IMR-90 (cell line): ENCODE measurements at regions not wholly inside any gene's neighbourhood (a gene's known extent, or its start where the extent isn't known, plus 50 kb on each side); places are given as distances from the start of the nearest gene placed in this dataset.

Source experiments
- ATAC-seq: fragments of 200-7000 bp; cut with Tn5 transposase; 2 replicates; pipeline ENCODE4 v1.9.1; 2020; ENCODE audit warnings: low read depth, mild to moderate bottlenecking, moderate library complexity
- BruUV-seq: library from RNA; stranded (reverse); fragments of 400-500 nt; replicated peaks from 2 replicates; lab custom pipeline; 2021; lab: Mats Ljungman, UMichigan
- CTCF ChIA-PET: fragments of 300-600 bp; formaldehyde crosslinking; extraction: SDS; loops from one replicate; lab custom pipeline; 2021; ENCODE audit warnings: antibody characterized with exemption; lab: Yijun Ruan, JAX
- POLR2A ChIA-PET: fragments of 300-600 bp; sonication (Branson Sonifier 250); formaldehyde crosslinking; loops from one replicate; lab custom pipeline; 2022; ENCODE audit warnings: antibody characterized with exemption; ENCODE audit not compliant: unreplicated experiment; lab: Charles Lee
- DNase-seq: peaks from one replicate; pipeline ENCODE4 v3.0.0; 2013
- H2AFZ ChIP-seq: replicated peaks from 2 replicates; pipeline ENCODE3; 2013; ENCODE audit warnings: low read length, mild to moderate bottlenecking; ENCODE audit not compliant: poor library complexity
- H2AK5ac ChIP-seq: 2 replicates; pipeline ENCODE4 v1.6.1; 2013; ENCODE audit warnings: low read depth, low read length, inconsistent platforms
- H2AK9ac ChIP-seq: replicated peaks from 2 replicates; pipeline ENCODE3; 2013; ENCODE audit warnings: mild to moderate bottlenecking, low read depth, low read length, moderate library complexity; ENCODE audit not compliant: poor library complexity
- H2BK120ac ChIP-seq: 2 replicates; pipeline ENCODE4 v1.6.1; 2013; ENCODE audit warnings: low read depth, low read length, inconsistent platforms
- H2BK15ac ChIP-seq: 3 replicates; pipeline ENCODE4 v1.6.1; 2013; ENCODE audit warnings: low read depth, low read length, inconsistent platforms
- H2BK20ac ChIP-seq: 2 replicates; pipeline ENCODE4 v1.6.1; 2013; ENCODE audit warnings: low read depth, mild to moderate bottlenecking, inconsistent platforms, low read length, moderate library complexity
- H2BK5ac ChIP-seq: 2 replicates; pipeline ENCODE4 v1.6.1; 2013; ENCODE audit warnings: mild to moderate bottlenecking, low read depth, low read length, inconsistent platforms; ENCODE audit not compliant: poor library complexity, severe bottlenecking
- H3K14ac ChIP-seq: replicated peaks from 2 replicates; pipeline ENCODE4 v1.6.1; 2013; ENCODE audit warnings: low read depth, low read length, inconsistent platforms
- H3K18ac ChIP-seq: 2 replicates; pipeline ENCODE4 v1.6.1; 2013; ENCODE audit warnings: low read depth, low read length, control low read depth
- H3K23ac ChIP-seq: 2 replicates; pipeline ENCODE4 v1.6.1; 2013; ENCODE audit warnings: low read depth, low read length, inconsistent platforms
- H3K27ac ChIP-seq: 2 replicates; pipeline ENCODE4 v1.5.1; 2013; ENCODE audit warnings: mild to moderate bottlenecking, control low read depth, low read length; ENCODE audit not compliant: insufficient read depth
- H3K27me3 ChIP-seq: 2 replicates; pipeline ENCODE4 v1.6.1; 2013; ENCODE audit warnings: low read length; ENCODE audit not compliant: control insufficient read depth, insufficient read depth
- H3K36me3 ChIP-seq: 2 replicates; pipeline ENCODE4 v1.6.1; 2013; ENCODE audit warnings: low read length, mixed read lengths; ENCODE audit not compliant: control insufficient read depth, insufficient read depth
- H3K4ac ChIP-seq: 2 replicates; pipeline ENCODE4 v1.6.1; 2013; ENCODE audit warnings: low read depth, low read length, inconsistent platforms
- H3K4me1 ChIP-seq: 2 replicates; pipeline ENCODE4 v1.6.1; 2013; ENCODE audit warnings: low read length, mixed read lengths; ENCODE audit not compliant: control insufficient read depth, insufficient read depth
- H3K4me2 ChIP-seq: 2 replicates; pipeline ENCODE4 v1.6.1; 2013; ENCODE audit warnings: low read depth, mild to moderate bottlenecking, control low read depth, low read length, moderate library complexity
- H3K4me3 ChIP-seq: 2 replicates; pipeline ENCODE4 v1.5.1; 2013; ENCODE audit warnings: low read depth, mild to moderate bottlenecking, control low read depth, low read length, moderate library complexity; ENCODE audit not compliant: insufficient read depth
- H3K56ac ChIP-seq: 2 replicates; pipeline ENCODE4 v1.6.1; 2013; ENCODE audit warnings: low read length, inconsistent platforms; ENCODE audit not compliant: insufficient read depth; ENCODE audit errors: extremely low read depth
- H3K79me1 ChIP-seq, 2 experiments: 2 replicates each; pipeline ENCODE4 v1.6.1; 2013; ENCODE audit warnings: low read length in 2 of 2, inconsistent platforms in 1 of 2, low read depth in 1 of 2
- H3K9ac ChIP-seq: 2 replicates; pipeline ENCODE4 v1.6.1; 2013; ENCODE audit warnings: low read depth, low read length, control low read depth
- H3K9me1 ChIP-seq: 2 replicates; pipeline ENCODE4 v1.6.1; 2013; ENCODE audit warnings: low read length, inconsistent platforms; ENCODE audit not compliant: insufficient read depth
- H3K9me3 ChIP-seq: 2 replicates; pipeline ENCODE4 v1.6.1; 2013; ENCODE audit warnings: low read length; ENCODE audit not compliant: control insufficient read depth, insufficient read depth
- H4K20me1 ChIP-seq: 2 replicates; pipeline ENCODE4 v1.6.1; 2013; ENCODE audit warnings: low read length, inconsistent platforms; ENCODE audit not compliant: insufficient read depth
- H4K5ac ChIP-seq: 2 replicates; pipeline ENCODE4 v1.6.1; 2013; ENCODE audit warnings: mild to moderate bottlenecking, low read depth, low read length, control low read depth
- H4K8ac ChIP-seq, 2 experiments: 2 replicates each; pipeline ENCODE4 v1.6.1; 2013; ENCODE audit warnings: low read depth in 2 of 2, low read length in 2 of 2, control low read depth in 1 of 2, inconsistent platforms in 1 of 2
- H4K91ac ChIP-seq: 2 replicates; pipeline ENCODE4 v1.6.1; 2013; ENCODE audit warnings: low read depth, low read length, inconsistent platforms; ENCODE audit not compliant: insufficient read depth
- CHD1 ChIP-seq: IDR thresholded peaks from 2 replicates; pipeline ENCODE4 v1.6.1; 2012; ENCODE audit warnings: low read depth, low read length, improper control_type of control experiment
- ELK1 ChIP-seq: fragments of 150-350 bp; IDR thresholded peaks from 2 replicates; pipeline ENCODE4 v1.6.1; 2016; ENCODE audit warnings: low read depth, mild to moderate bottlenecking, low read length, moderate library complexity, borderline replicate concordance
- FOS ChIP-seq: fragments of 150-350 bp; IDR thresholded peaks from 2 replicates; pipeline ENCODE4 v1.6.1; 2016; ENCODE audit warnings: low read depth, low read length
- MAFK ChIP-seq: IDR thresholded peaks from 2 replicates; pipeline ENCODE4 v1.6.1; 2012; ENCODE audit warnings: low read depth, low read length, improper control_type of control experiment
- MXI1 ChIP-seq: IDR thresholded peaks from 2 replicates; pipeline ENCODE4 v1.6.1; 2012; ENCODE audit warnings: low read depth, mild to moderate bottlenecking, low read length, moderate library complexity, borderline replicate concordance
- NFE2L2 ChIP-seq: fragments of 150-350 bp; IDR thresholded peaks from 2 replicates; pipeline ENCODE4 v1.6.1; 2016; ENCODE audit warnings: low read depth, mild to moderate bottlenecking, low read length
- RAD21 ChIP-seq: IDR thresholded peaks from 2 replicates; pipeline ENCODE4 v1.6.1; 2012; ENCODE audit warnings: low read length, improper control_type of control experiment
- RCOR1 ChIP-seq: IDR thresholded peaks from 2 replicates; pipeline ENCODE4 v1.6.1; 2012; ENCODE audit warnings: mild to moderate bottlenecking, low read length, improper control_type of control experiment; ENCODE audit not compliant: insufficient replicate concordance
- RFX5 ChIP-seq: IDR thresholded peaks from 2 replicates; pipeline ENCODE4 v1.8.0; 2012; ENCODE audit warnings: low read depth, mild to moderate bottlenecking, low read length, moderate library complexity
- SMC3 ChIP-seq: fragments of 150-350 bp; IDR thresholded peaks from 2 replicates; pipeline ENCODE4 v1.6.1; 2016; ENCODE audit warnings: low read depth, mild to moderate bottlenecking, antibody characterized with exemption, low read length, moderate library complexity
- WGBS, 2 experiments: methylation state at CpG; one replicate each; pipeline versions ENCODE4 v1.1.5 to v1.1.7; 2013; ENCODE audit warnings: missing lambda C conversion rate in 2 of 2; ENCODE audit not compliant: insufficient read length in 1 of 2; ENCODE audit errors: extremely low coverage in 2 of 2; 5-methylcytosine and 5-hydroxymethylcytosine counted together
- dilution Hi-C: fragments of 300-500 bp; cut with HindIII; formaldehyde crosslinking; loops from one replicate; pipeline ENCODE4 v1.14.3; 2018; ENCODE audit warnings: low sequenced_read_pairs; ENCODE audit not compliant: unreplicated experiment
- in situ Hi-C: fragments of 300-500 bp; cut with MboI; formaldehyde crosslinking; loops from 3 replicates; pipeline ENCODE4 v1.14.3; 2019; ENCODE audit warnings: low sequenced_read_pairs, inconsistent platforms, mixed read lengths
- intact Hi-C: fragments of 100-400 bp; cut with micrococcal nuclease; formaldehyde crosslinking; loops from 2 replicates; pipeline ENCODE4 v1.10.0; 2022
- TF ChIP-seq, protein P1 (sequence below): conservative IDR thresholded peaks from 2 replicates; pipeline ENCODE4 v1.5.1; 2012; ENCODE audit warnings: mild to moderate bottlenecking, low read depth, low read length, improper control_type of control experiment
- TF ChIP-seq, protein P2 (sequence below): fragments of 150-350 bp; IDR thresholded peaks from 2 replicates; pipeline ENCODE4 v1.6.1; 2017; ENCODE audit warnings: mild to moderate bottlenecking, antibody characterized with exemption, low read length, low read depth

- Histone ChIP-seq H4K91ac (no peak overlapping the region), H3K4ac (no peak overlapping the region), H3K4me1 (0 out of 2 replicates have a peak, but pooled peaks cover 2% of the 10 kb centered on the region), H3K27me3 (no peaks in the 10 kb centered on the region), H3K23ac (no peak overlapping the region), H2BK20ac (no peak overlapping the region), H2BK120ac (no peak overlapping the region), H3K9ac (no peak overlapping the region), H3K9me3 (no peaks in the 10 kb centered on the region), H3K18ac (no peak overlapping the region), H4K8ac (no peak overlapping the region), H3K36me3 (no peaks in the 10 kb centered on the region), H3K14ac (0 out of 2 replicates have a peak overlapping the region, but pooled peaks have one; percentile 4), H2AK9ac (no peak overlapping the region), H3K4me3 (no peak overlapping the region), H3K56ac (no peak overlapping the region), H3K4me2 (no peak overlapping the region), H2AFZ (no peak overlapping the region), H2AK5ac (no peak overlapping the region), H4K5ac (no peak overlapping the region), H2BK15ac (no peak overlapping the region), H3K79me1 (no peaks in the 10 kb centered on the region), H3K27ac (no peak overlapping the region), H2BK5ac (no peak overlapping the region), H4K20me1 (no peaks in the 10 kb centered on the region), H3K9me1 (no peaks in the 10 kb centered on the region)
- dilution Hi-C loops (no loop called here), intact Hi-C loops (no loop called here), in situ Hi-C loops (no loop called here)
- no TSS peak for BruUV-seq
- WGBS, 2 experiments: no CpG with 5 or more reads among the region's 6 CpGs
- TF ChIP-seq, protein P1, sequence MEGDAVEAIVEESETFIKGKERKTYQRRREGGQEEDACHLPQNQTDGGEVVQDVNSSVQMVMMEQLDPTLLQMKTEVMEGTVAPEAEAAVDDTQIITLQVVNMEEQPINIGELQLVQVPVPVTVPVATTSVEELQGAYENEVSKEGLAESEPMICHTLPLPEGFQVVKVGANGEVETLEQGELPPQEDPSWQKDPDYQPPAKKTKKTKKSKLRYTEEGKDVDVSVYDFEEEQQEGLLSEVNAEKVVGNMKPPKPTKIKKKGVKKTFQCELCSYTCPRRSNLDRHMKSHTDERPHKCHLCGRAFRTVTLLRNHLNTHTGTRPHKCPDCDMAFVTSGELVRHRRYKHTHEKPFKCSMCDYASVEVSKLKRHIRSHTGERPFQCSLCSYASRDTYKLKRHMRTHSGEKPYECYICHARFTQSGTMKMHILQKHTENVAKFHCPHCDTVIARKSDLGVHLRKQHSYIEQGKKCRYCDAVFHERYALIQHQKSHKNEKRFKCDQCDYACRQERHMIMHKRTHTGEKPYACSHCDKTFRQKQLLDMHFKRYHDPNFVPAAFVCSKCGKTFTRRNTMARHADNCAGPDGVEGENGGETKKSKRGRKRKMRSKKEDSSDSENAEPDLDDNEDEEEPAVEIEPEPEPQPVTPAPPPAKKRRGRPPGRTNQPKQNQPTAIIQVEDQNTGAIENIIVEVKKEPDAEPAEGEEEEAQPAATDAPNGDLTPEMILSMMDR: no peak
- TF ChIP-seq, protein P2, sequence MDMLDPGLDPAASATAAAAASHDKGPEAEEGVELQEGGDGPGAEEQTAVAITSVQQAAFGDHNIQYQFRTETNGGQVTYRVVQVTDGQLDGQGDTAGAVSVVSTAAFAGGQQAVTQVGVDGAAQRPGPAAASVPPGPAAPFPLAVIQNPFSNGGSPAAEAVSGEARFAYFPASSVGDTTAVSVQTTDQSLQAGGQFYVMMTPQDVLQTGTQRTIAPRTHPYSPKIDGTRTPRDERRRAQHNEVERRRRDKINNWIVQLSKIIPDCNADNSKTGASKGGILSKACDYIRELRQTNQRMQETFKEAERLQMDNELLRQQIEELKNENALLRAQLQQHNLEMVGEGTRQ: no peak
- TF ChIP-seq RCOR1: no peak
- no peak for TF ChIP-seq ELK1
- no peak for TF ChIP-seq NFE2L2
- TF ChIP-seq MAFK: no peak
- TF ChIP-seq RAD21: no peak
- no peak for TF ChIP-seq MXI1
- TF ChIP-seq RFX5: no peak
- no peak for TF ChIP-seq SMC3
- TF ChIP-seq CHD1: no peak
- no peak for TF ChIP-seq FOS
- DNase-seq: no peak
- ChIA-PET POLR2A (no interaction called here), CTCF (no interaction called here)
- no peak for ATAC-seq
Observed at GRCh38 chr4:23970201-23970850, 80.5 kb upstream of the PPARGC1A start.
